Body of pancreas (tissue), 4 donors: ENCODE measurements at regions not wholly inside any gene's neighbourhood (a gene's known extent, or its start where the extent isn't known, plus 50 kb on each side); places are given as distances from the start of the nearest gene placed in this dataset.

Experiments
- ATAC-seq: fragments of 150-250 bp; one replicate; pipeline ENCODE4 v1.9.1; 2016
- DNase-seq, 4 donors: peaks; one replicate each; pipeline ENCODE4 v3.0.0-alpha.2; 2019
- H3K27ac ChIP-seq, 4 donors: fragments of 200-600 bp; sonication (generic); 1 replicate in 3 of 4; 2 replicates in 1 of 4; pipeline versions ENCODE4 v1.5.1 to v1.6.1; 2016 to 2019; ENCODE audit warnings: mild to moderate bottlenecking in 1 of 4, mixed read lengths in 1 of 4, moderate library complexity in 1 of 4
- H3K27me3 ChIP-seq, 2 donors: fragments of 200-600 bp; sonication (generic); one replicate each; pipeline ENCODE4 v1.6.0; 2016; ENCODE audit warnings: mild to moderate bottlenecking in 1 of 2
- H3K36me3 ChIP-seq, 2 donors: fragments of 200-600 bp; sonication (generic); replicated peaks in 1 of 2; 2 replicates each; pipeline ENCODE4 v1.5.1; 2016; ENCODE audit warnings: low read depth in 2 of 2; ENCODE audit not compliant: insufficient read depth in 1 of 2
- H3K4me1 ChIP-seq: fragments of 200-600 bp; sonication (generic); one replicate; pipeline ENCODE4 v1.6.0; 2016
- H3K4me3 ChIP-seq, 2 donors: fragments of 200-600 bp; sonication (generic); 1 replicate in 1 of 2; 2 replicates in 1 of 2; pipeline ENCODE4 v1.5.1; 2016 to 2019
- H3K9me3 ChIP-seq, 3 donors: fragments of 200-600 bp; sonication (generic); 1 replicate in 2 of 3; 2 replicates in 1 of 3; pipeline ENCODE4 v1.5.1; 2016
- POLR2A ChIP-seq, 3 donors: fragments of 450-650 bp; IDR thresholded peaks; one replicate each; pipeline ENCODE4 v1.6.1; 2016; ENCODE audit warnings: antibody characterized with exemption in 3 of 3, mild to moderate bottlenecking in 2 of 3
- WGBS, 2 donors: methylation state at CpG; one replicate each; pipeline ENCODE4 v1.1.5; 2017; 5-methylcytosine and 5-hydroxymethylcytosine counted together
- intact Hi-C: fragments of 100-400 bp; cut with DNase I; formaldehyde crosslinking; loops from one replicate; pipeline ENCODE4 v1.15.1; 2023
- TF ChIP-seq, protein P1 (sequence below), 7 experiments: fragments of 450-650 bp in 4 of 7; fragments of 200-600 bp in 3 of 7; sonication (generic) in 3 of 7; IDR thresholded peaks; one replicate each; pipeline ENCODE4 v1.5.1; 2016 to 2019; ENCODE audit warnings: antibody characterized with exemption in 7 of 7

DNA sequence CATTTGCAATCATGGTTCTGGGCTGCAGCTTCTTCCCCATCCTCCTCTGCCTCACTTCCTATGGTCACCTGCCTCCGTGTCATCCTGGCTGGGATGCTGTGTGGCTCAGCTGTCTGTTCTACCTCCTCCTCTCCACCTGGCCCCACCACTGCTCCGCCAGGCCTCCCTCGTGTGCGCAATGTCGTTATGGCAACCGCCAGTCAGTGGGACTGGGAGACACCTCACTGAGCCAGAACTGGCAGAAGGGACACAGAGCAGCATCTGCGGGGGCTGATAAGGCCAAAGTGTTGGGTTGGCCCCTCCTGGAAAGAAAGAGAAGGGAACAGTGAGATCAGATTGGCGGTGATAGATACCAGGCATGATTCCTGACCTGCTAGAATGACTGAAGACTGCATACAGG is 527.5 kb downstream of the INHBA start:
- H3K36me3 ChIP-seq: no peaks in the 10 kb centered on the region
- H3K4me3 ChIP-seq: no peak overlapping the region
- no peaks in the 10 kb centered on the region for H3K27me3 ChIP-seq
- H3K9me3 ChIP-seq: no peaks in the 10 kb centered on the region
- ATAC-seq (no peak), DNase-seq (no peak)
- intact Hi-C loops: no loop called here
- TF ChIP-seq, protein P1, sequence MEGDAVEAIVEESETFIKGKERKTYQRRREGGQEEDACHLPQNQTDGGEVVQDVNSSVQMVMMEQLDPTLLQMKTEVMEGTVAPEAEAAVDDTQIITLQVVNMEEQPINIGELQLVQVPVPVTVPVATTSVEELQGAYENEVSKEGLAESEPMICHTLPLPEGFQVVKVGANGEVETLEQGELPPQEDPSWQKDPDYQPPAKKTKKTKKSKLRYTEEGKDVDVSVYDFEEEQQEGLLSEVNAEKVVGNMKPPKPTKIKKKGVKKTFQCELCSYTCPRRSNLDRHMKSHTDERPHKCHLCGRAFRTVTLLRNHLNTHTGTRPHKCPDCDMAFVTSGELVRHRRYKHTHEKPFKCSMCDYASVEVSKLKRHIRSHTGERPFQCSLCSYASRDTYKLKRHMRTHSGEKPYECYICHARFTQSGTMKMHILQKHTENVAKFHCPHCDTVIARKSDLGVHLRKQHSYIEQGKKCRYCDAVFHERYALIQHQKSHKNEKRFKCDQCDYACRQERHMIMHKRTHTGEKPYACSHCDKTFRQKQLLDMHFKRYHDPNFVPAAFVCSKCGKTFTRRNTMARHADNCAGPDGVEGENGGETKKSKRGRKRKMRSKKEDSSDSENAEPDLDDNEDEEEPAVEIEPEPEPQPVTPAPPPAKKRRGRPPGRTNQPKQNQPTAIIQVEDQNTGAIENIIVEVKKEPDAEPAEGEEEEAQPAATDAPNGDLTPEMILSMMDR (IDR thresholded peaks at IDR 0.05): no peak
- no peak for TF ChIP-seq POLR2A (IDR thresholded peaks at IDR 0.05)
- WGBS, 2 donors: 67 to 74% methylated on average over 8 of the region's 8 CpGs
- no peak overlapping the region for H3K27ac ChIP-seq
- no peaks in the 10 kb centered on the region for H3K4me1 ChIP-seq

DNA sequence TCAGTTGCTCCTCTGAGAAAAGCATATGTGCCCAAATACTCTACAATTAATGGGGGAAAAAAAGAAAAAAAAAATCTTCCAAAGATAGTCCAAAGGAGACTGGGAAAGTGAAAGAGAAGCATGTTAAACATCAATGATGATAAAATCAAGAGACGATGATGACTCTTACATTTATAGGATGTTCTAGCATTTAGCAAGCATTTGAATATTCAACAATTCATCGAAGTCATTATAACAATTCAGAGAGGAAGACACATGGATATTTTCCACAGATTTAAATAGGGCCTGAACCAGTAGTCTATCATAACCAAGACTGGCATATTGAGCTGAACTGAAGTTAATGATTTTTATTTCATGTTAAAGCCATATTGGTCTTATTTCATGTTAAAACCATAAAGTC is 528.4 kb downstream of the INHBA start:
- H3K9me3 ChIP-seq: no peaks in the 10 kb centered on the region
- no peak overlapping the region for H3K4me3 ChIP-seq
- intact Hi-C loops: no loop called here
- no peak overlapping the region for H3K27ac ChIP-seq
- ATAC-seq: no peak
- no peak for TF ChIP-seq POLR2A (IDR thresholded peaks at IDR 0.05)
- TF ChIP-seq, protein P1 (IDR thresholded peaks at IDR 0.05): no peak
- no peaks in the 10 kb centered on the region for H3K4me1 ChIP-seq
- WGBS, 2 donors: 73 to 77% methylated on average over 2 of the region's 2 CpGs
- no peaks in the 10 kb centered on the region for H3K36me3 ChIP-seq
- no peak for DNase-seq
- H3K27me3 ChIP-seq: no peaks in the 10 kb centered on the region

DNA sequence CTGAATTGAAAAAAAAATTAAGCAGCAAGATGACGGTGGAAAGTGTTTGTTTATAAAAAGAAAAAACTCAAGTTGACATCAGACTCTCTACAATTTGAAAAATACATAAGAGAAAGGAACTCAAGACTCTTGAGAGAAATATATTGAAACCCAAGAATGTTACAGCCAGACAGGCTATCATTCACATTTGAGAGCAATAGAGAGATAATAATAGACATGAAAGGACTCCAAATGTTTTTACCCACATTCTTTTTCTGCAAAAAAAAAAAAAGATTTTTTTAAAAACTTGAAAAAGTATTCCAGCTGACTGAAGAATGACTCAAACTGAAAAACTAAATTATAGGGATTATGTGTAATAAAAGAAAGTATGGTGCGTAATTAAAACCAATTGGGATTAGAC is 532.4 kb downstream of the INHBA start:
- no peak overlapping the region for H3K4me3 ChIP-seq
- intact Hi-C loops: no loop called here
- H3K36me3 ChIP-seq: no peaks in the 10 kb centered on the region
- ATAC-seq: no peak
- no peaks in the 10 kb centered on the region for H3K27me3 ChIP-seq
- WGBS, 2 donors: 75 to 78% methylated on average over 2 of the region's 2 CpGs
- TF ChIP-seq, protein P1 (IDR thresholded peaks at IDR 0.05): no peak
- no peak for TF ChIP-seq POLR2A (IDR thresholded peaks at IDR 0.05)
- no peak for DNase-seq
- H3K4me1 ChIP-seq: no peaks in the 10 kb centered on the region
- no peaks in the 10 kb centered on the region for H3K9me3 ChIP-seq
- H3K27ac ChIP-seq: no peak overlapping the region

DNA sequence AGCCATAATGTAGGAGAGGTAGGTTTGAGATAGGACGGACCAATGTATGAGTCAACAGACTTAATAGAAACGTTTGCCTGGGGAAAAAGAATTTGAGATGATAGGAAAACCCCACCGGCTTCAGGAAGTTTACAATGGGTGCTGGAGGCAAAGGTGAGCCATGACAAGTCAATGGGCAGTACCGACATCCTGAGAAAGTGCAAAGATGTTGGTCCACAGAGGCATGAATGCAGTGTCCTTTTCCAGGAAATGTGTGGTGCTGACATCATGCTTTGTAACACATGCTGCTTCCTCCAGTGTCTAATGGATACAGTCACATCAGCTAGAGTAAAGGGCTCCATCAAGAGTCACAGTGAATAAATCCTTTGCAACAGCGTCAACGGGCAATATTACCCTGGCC is 533.6 kb downstream of the INHBA start:
- H3K4me1 ChIP-seq: no peaks in the 10 kb centered on the region
- intact Hi-C loops: no loop called here
- no peaks in the 10 kb centered on the region for H3K36me3 ChIP-seq
- ATAC-seq (no peak), DNase-seq (no peak)
- no peak for TF ChIP-seq POLR2A (IDR thresholded peaks at IDR 0.05)
- TF ChIP-seq, protein P1 (IDR thresholded peaks at IDR 0.05): no peak
- no peak overlapping the region for H3K4me3 ChIP-seq
- no peaks in the 10 kb centered on the region for H3K27me3 ChIP-seq
- WGBS, 2 donors: 66 to 72% methylated on average over 6 of the region's 6 CpGs
- H3K27ac ChIP-seq: no peak overlapping the region
- H3K9me3 ChIP-seq: no peaks in the 10 kb centered on the region

DNA sequence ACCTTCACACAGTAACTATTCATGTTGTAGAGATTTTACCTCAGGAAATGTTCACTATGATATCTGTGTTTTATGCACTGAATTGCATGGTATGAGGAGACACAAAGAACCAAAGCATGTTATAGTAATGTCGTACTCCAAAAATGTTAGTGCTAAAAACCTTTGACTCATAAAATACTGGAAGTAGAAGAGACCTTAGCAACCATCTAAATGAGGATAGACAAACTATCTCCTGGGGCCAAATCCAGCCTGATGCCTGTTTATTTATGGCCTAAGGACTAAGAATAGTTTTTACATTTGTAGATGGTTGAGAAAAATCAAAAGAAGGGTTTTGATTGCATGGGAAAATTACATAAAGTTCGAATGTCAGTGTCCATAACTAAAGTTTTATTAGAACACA is 535.1 kb downstream of the INHBA start:
- intact Hi-C loops: no loop called here
- H3K4me1 ChIP-seq: no peaks in the 10 kb centered on the region
- H3K9me3 ChIP-seq: no peaks in the 10 kb centered on the region
- DNase-seq (no peak), ATAC-seq (no peak)
- no peaks in the 10 kb centered on the region for H3K36me3 ChIP-seq
- H3K27ac ChIP-seq: no peak overlapping the region
- no peak overlapping the region for H3K4me3 ChIP-seq
- H3K27me3 ChIP-seq: no peaks in the 10 kb centered on the region
- 42 to 49% methylated on average over 2 of the region's 2 CpGs for WGBS, 2 donors
- TF ChIP-seq, protein P1 (IDR thresholded peaks at IDR 0.05): no peak
- no peak for TF ChIP-seq POLR2A (IDR thresholded peaks at IDR 0.05)
